Activated CD8-positive, alpha-beta memory T cell treated with anti-CD3 and anti-CD28 coated beads for 48 hours (primary cell): ENCODE measurements at regions not wholly inside any gene's neighbourhood (a gene's known extent, or its start where the extent isn't known, plus 50 kb on each side); places are given as distances from the start of the nearest gene placed in this dataset.
"Not testable (repeated sequence)": the region's sequence is repeated elsewhere in the genome, so short reads cannot be mapped to it uniquely, and the experiment has no call there.

ENCODE experiments used
- DNase-seq, 3 experiments: peaks; one replicate each; pipeline ENCODE4 v3.0.0-alpha.2; 2020; ENCODE audit warnings: low read depth in 2 of 3, low spot score in 2 of 3

GRCh38 chr15:20348291-20348899, 193.2 kb downstream of the GOLGA6L6 start:
- no peak for DNase-seq

- no peak for DNase-seq
Measured at GRCh38 chr15:20346082-20346805, 195.4 kb downstream of the GOLGA6L6 start.

- no peak for DNase-seq
Measured at GRCh38 chr15:20345401-20345958, 196.1 kb downstream of the GOLGA6L6 start.

DNA sequence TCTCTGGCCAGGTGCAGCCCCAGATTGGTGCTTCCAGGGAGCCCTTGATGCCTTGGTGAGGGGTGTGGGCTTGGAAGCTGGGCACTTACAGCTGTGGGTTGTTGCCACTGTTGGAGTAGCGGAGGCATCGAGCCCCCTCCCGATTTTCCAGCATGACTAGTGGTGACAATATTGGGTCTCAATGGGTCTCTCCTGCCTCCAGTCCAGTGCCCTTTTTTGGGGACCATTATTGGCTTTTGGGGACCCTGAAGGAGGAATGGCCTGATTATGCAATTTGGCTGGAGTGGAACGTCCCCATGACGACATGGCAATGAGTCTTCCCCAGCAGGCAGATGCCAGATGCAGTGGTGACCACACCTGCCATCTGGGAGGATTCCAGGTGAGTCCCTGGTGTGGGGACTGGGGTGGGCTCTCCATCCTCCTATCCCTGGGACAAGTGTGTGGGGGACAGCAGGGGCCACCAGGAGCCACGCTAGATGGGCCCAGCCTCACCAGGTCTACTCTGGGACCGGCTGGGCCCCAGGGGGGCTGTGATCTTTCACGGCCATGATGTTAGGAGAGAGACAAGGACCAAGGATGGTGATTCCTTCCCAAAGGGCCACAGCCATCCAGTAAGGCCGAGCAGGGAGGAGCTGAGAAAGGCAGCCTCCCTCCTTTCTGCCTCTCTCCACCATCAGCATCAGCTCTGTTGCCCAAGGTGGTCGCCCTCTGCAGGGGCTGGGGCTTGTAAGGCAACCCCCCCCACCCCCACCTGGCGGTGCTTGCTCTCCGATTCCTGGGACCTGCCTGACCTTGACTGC, 196.8 kb downstream of the GOLGA6L6 start:
- DNase-seq = no peak

- not testable (repeated sequence) for DNase-seq
Measured at GRCh38 chr15:20343395-20344211, 198.0 kb downstream of the GOLGA6L6 start.

GRCh38 chr15:20342601-20343394, 198.8 kb downstream of the GOLGA6L6 start:
- DNase-seq = not testable (repeated sequence)

DNA sequence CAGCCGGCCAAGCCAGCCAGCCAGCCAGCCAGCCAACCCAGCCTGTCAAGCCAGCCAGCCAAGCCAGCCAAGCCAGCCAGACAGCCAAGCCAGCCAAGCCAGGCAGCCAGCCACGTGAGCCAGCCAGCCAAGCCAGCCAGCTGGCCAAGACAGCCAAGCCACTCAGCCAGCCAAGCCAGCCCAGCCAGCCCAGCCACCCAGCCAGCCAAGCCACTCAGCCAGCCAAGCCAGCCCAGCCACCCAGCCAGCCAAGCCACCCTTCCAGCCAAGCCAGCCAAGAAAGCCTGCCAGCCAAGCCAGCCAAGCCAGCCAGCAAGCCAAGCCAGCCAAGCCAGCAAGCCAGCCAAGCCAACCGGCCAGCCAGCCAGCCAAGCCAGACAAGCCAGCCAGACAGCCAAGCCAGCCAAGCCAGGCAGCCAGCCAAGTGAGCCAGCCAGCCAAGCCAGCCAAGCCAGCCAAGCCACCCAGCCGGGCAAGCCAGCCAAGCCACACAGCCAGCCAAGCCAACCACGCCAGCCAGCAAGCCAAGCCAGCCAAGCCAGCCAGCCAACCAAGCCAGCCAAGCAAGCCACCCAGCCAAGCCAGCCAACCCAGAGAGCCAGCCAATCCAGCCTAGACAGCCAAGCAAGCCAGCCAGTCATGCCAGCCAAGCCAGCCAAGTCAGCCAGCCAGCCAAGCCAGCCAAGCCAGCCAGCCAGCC, 199.5 kb downstream of the GOLGA6L6 start:
- DNase-seq = no peak

- no peak for DNase-seq
Measured at GRCh38 chr15:20340931-20341661, 200.5 kb downstream of the GOLGA6L6 start.

DNA sequence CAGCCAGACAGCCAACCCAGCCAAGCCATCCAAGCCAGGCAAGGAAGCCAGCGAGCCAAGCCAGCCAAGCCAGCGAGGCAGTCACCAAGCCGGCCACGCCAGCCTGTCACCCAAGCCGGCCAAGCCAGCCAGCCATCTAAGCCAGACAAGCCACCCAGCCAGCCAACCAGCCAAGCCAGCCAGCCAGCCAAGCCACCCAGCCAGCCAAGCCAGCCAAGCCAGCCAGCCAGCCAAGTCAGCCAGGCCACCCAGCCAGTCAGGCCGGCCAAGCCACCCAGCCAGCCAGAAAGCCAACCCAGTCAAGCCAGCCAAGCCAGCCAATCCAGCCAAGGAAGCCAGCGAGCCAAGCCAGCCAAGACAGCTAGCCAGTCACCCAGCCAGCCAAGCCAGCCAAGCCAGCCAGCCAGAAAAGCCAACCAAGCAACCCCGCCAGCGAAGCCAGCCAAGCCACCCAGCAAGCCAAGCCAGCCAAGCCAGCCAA, 201.2 kb downstream of the GOLGA6L6 start:
- peak in 1 of 3 experiments; percentile 1 for DNase-seq

DNA sequence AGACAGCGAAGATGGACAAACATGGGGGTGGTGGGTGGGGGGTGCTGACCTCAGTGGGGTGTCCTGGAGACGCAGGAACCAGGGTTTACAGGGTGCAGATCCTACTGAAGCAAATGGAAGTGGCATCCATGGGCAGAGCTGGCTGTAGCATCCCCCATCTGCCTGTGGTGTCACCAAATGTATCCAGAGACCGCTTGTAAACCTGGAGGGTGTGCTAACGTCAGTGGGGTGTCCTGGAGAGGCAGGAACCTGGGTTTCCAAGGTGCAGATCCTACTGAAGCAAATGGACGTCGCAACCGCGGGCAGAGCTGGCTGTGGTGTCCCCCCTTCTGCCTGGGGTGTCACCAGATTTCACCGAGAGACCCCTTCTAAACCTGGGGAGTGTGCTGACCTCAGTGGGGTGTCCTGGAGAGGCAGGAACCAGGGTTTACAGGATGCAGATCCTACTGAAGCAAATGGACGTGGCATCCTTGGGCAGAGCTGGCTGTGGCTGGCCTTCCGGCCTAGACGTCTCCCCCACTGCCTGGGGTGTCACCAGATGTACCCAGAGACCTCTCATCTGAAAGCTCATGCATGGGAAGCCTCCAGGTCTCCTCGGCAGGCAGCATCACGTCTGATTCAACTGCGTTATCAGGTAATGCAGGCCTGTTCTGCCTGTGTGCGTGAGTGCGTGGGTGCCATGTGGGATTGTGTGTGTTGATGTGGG, 202.4 kb downstream of the GOLGA6L6 start:
- not testable (repeated sequence) for DNase-seq

GRCh38 chr15:20338671-20339070, 202.9 kb downstream of the GOLGA6L6 start:
- DNase-seq = not testable (repeated sequence)

DNA sequence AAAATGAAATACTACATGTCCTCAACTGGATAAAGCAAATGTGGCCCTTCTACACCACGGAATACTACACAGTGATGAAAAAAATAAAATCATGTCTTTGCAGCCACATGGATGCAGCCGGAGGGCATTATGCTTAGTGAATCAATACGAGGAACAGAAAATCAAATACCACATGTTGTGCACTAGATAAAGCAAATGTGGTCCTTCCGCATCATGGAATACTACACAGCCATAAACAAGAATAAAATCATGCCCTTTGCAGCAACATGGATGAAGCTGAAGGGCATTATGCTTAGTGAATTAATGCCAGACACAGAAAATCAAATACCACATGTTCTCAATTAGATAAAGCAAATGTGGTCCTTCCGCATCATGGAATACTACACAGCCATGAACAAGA, 204.4 kb downstream of the GOLGA6L6 start:
- not testable (repeated sequence) for DNase-seq

DNA sequence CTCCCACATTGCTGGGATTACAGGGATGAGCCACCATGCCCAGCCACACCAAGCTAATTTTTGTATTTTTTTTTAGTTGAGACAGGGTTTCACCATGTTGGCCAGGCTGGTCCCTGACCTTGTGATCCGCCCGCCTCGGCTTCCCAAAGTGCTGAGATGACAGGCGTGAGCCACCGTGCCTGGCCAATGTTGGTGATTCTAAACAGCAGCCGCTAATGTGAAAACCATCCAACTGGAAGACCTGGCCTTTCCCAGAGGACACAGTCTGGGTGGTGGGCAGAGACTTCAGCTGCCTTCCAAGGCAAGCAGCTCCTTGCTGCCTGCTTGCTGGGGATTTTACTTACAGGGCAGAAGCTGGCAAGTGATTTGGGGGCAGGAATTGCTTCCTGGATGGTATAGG, 207.1 kb downstream of the GOLGA6L6 start:
- not testable (repeated sequence) for DNase-seq

DNA sequence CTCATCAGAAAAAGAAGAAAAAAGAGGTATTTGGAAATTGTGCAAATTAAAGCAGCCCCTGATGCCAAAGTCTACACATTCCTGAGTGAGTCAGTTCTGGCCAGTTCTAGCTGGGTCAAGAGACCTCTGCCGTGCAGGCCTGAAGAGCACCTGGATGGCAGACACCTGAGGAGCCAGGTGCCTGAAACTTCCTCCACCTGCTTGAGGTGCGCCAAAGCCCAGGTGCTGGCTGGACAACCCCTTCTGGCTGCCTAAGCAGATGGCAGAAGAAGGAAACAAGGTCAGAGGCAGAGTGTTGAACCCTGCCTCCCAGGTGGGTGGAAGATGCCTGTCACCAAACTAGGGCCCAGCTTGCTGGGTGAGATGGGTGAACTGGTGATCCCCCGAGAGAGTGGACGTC, 215.8 kb downstream of the GOLGA6L6 start:
- not testable (repeated sequence) for DNase-seq

- not testable (repeated sequence) for DNase-seq
Measured at GRCh38 chr15:20317132-20317531, 224.5 kb downstream of the GOLGA6L6 start.

- not testable (repeated sequence) for DNase-seq
Measured at GRCh38 chr15:20311014-20311680, 230.5 kb downstream of the GOLGA6L6 start.

- no peak for DNase-seq
Measured at GRCh38 chr15:20310603-20311002, 231.0 kb downstream of the GOLGA6L6 start.
